ENCODE measurements at regions not wholly inside any gene's neighbourhood (a gene's known extent, or its start where the extent isn't known, plus 50 kb on each side); places are given as distances from the start of the nearest gene placed in this dataset.
"Not testable (repeated sequence)": the region's sequence is repeated elsewhere in the genome, so short reads cannot be mapped to it uniquely, and the experiment has no call there.

- DNase-seq (ENCODE audit: low read depth): no peak
These were observed 234.5 kb downstream of the TFAP2A start for GRCh38 chr6:10180138-10181074.

DNA sequence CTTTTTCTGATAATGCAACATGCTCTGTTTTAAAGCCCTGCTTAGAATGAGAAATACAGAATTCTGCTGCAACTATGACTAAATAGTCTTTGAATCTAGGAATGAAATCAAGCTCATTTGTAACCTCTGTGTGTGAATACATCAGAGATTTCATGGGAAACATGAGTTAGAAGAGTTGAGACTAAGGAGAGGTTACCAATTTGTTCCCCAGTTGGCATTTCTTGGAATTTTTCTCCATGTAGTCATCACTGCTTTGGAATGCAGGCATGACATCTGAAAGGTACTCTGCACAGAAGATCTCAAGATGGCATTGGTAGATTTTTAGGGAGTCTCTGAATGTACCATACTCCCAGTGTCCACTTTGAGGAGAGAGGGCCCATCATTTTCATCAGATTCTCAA lies 237.2 kb downstream of the TFAP2A start:
- no peak for DNase-seq (ENCODE audit: low read depth)

DNA sequence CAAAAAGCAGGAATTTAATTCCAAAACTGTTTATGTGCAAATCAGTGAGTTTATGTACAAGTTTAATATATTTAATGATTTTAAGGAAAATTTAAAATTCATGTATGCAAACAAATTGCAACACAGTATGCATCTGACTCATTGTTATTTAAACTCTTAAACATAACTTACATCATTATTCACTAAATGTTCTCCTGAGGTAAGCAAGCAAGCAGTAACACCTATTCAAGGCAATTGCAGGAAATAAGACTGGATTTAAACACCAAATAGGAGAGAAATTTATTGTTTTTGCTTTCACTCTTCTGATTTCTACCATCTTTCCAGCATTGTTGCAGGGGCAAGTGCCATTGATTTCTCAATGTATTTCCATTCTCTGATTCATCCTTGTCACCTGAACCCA lies 239.5 kb downstream of the TFAP2A start:
- no peak for DNase-seq (ENCODE audit: low read depth)

- no peak for DNase-seq (ENCODE audit: low read depth)
These were observed 240.1 kb downstream of the TFAP2A start for GRCh38 chr6:10174761-10175160.

DNA sequence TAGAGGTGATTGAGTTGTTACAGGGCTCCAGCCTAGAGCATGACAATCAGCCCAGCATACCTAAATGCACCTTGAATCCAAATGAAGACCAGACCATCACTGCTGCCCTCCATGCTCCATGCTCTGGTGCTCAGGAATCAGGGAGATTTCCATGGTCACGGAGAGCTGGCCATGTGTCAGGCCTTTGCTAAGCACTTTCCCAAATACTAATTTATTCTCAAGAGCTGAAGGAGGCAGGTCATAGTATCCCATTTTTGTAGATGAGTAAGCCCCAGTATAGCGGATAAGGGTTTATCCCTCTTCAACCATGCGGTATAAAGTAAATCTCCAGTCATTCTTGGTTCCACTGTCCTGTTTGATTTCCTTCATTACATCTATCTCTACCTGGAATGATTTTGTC lies 240.8 kb downstream of the TFAP2A start:
- no peak for DNase-seq (ENCODE audit: low read depth)

GRCh38 chr6:10171706-10172105 lies 243.2 kb downstream of the TFAP2A start:
- not testable (repeated sequence) for DNase-seq (ENCODE audit: low read depth)

- no peak for DNase-seq (ENCODE audit: low read depth)
These were observed 244.1 kb downstream of the TFAP2A start for GRCh38 chr6:10170816-10171215.

DNA sequence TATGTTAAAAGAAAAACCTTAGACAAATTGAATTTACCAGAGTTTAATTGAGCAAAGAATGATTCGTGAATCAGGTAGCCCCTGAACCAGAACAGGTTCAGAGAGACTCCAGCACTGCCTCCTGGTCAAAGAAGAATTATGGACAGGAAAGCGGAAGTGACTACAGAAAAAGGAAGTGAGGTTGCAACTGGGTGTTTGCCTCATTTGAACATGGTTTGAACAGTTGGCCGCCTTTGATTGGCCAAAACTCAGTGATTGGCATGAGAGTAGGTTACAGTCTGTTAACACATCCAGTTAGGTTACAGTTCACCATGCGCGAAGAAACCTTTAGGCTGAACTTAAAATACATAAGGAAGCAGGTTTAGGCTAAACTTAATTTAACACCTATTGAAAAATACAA lies 248.8 kb downstream of the TFAP2A start:
- no peak for DNase-seq (ENCODE audit: low read depth)

DNA sequence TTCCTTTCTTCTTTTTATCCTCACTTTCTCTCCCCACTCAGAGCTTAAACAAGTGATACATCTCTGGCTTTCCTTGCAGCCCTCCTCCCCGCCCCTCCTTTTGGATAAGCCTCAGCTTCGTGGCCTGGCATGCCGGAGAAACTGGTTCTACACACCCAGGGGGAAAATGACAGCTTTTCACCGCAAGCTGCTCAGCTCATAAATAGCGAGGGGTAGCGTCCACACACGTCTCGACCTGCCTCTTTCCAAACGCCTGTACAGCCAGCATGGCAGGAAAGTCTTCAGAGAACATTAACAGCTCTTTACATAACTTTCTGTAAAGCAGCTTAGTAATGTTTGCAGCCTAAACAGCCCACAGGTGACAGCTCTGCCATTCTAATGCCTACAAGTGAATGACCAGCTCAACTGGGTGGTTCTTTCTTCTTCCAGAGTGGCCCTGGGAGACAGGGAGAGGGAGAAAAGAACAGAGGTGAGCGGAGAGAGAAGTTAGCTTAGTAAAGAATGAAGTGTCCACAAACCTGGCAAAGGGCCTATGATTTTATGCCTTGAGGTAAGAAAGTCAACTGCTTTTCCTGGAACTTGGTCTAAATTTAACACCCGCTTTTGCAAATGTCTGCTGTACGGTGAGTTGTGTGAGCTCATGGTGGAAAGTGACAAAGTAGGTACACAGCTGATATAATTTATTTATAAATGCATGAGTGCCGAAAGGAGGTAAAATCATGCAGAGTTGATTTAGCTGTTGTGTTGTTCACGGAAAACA lies 251.5 kb downstream of the TFAP2A start:
- DNase-seq (ENCODE audit: low read depth): no peak

GRCh38 chr6:10156875-10157274 lies 258.0 kb downstream of the TFAP2A start:
- no peak for DNase-seq (ENCODE audit: low read depth)

GRCh38 chr6:10154251-10154650 lies 260.6 kb downstream of the TFAP2A start:
- no peak for DNase-seq (ENCODE audit: low read depth)

DNA sequence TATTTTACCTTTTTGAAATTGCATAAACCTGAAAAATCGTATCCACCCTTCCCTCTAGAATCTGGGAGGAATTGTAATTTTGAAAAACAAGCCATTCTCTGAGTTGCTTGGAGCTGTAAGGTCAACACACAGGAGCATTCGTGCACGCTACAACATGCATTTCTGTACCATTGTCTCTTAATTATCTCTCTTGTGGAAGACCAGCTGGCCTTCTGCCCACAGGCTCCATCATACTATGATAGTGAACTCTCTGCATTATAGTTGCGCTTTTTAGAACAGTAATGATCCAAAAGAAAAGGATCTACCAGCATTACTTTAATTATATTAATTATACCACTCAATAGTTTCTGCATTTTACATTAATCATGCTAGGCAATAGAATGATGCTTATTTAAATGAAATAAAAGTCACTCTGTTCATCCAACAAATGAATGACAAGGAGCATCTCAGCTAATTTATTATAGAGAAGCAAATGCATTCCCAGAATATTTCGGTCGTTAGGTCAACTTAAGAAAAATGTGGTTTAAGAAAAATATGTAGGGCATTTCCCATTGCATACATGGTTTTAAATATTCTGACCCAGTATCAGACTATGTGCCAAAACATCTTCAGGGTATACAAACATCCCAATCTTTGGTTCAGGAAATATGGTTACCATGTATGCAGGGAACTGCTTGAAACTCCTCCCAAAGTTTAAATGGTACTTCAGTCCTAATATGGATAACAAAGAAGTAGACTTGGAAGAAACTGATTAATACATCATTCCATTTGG lies 263.5 kb downstream of the TFAP2A start:
- DNase-seq (ENCODE audit: low read depth): no peak

- DNase-seq (ENCODE audit: low read depth): no peak
These were observed 265.3 kb downstream of the TFAP2A start for GRCh38 chr6:10149603-10150002.

- no peak for DNase-seq (ENCODE audit: low read depth)
These were observed 268.0 kb downstream of the TFAP2A start for GRCh38 chr6:10146715-10147451.

DNA sequence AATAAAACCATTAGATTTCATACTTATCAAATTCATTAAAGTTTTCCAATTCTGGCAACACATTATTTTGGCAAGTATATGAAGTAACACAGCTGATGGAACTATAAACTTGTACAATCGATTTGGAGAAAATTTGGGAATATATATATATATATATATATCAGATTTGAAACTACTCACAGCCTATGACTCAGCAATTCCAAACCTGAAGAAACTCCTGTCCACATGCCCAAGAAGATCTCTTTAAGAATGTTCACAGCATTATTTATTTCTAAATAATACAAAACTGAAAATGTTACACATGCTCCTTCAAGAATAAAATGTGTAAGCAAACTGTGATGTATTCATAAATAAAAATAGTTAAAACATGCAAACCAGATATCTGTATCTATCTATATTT lies 270.1 kb downstream of the TFAP2A start:
- no peak for DNase-seq (ENCODE audit: low read depth)

GRCh38 chr6:10141746-10142443 lies 273.0 kb downstream of the TFAP2A start:
- DNase-seq (ENCODE audit: low read depth): no peak

DNA sequence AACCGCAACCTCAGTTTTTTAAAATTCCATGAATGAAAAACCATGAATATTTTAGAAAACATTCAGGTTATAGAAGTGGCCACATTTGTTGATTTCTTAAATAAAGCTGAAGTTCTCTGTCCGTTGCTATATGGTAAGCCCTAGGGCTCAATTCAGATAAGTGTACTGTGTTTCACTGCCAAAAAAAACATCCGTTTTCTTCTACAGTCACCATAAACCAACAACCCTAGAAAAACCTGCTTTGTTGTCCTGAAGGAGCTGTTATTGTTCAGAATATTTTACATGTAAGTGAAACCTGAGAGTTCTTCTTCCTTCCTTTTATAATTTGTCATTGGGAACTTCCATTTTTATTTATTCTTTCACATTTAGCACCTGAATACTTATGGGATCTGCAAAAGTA lies 274.1 kb downstream of the TFAP2A start:
- no peak for DNase-seq (ENCODE audit: low read depth)

GRCh38 chr6:10140136-10140535 lies 274.7 kb downstream of the TFAP2A start:
- no peak for DNase-seq (ENCODE audit: low read depth)

DNA sequence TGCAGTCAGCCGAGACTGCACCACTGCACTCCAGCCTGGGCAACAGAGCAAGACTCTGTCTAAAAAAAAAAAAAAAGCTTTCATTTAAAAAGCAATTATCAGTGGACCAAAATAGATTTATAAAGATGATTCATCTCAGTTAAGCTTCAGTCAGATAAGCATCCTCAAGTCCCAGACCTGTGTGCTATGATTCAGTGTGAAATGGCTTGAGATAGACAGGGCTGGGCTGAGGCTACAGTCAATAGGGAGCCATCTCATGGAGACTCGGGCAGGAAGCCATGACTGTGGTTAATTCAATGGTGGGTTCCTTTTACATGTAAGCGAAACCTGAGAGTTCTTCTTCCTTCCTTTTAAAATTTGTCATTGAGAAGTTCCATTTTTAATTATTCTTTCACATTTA lies 276.0 kb downstream of the TFAP2A start:
- no peak for DNase-seq (ENCODE audit: low read depth)

GRCh38 chr6:10136636-10137035 lies 278.2 kb downstream of the TFAP2A start:
- DNase-seq (ENCODE audit: low read depth): no peak

GRCh38 chr6:10134185-10134584 lies 280.7 kb downstream of the TFAP2A start:
- DNase-seq (ENCODE audit: low read depth): not testable (repeated sequence)

Data from stimulated activated CD8-positive, alpha-beta memory T cell treated with anti-CD3 and anti-CD28 coated beads, Interleukin-12 subunit alpha, Interleukin-12 subunit beta, amount 100 ng/mL, for 4 hours (primary cell).